ENCODE measurements at regions not wholly inside any gene's neighbourhood (a gene's known extent, or its start where the extent isn't known, plus 50 kb on each side); places are given as distances from the start of the nearest gene placed in this dataset.
A peak's percentile ranks its signal among the peaks of the same experiment; 100 is the strongest.

- TF ChIP-seq ZNF562 (CRISPR knock-in tag; IDR thresholded peaks at IDR 0.05; ENCODE audit: borderline replicate concordance), result no peak
- TF ChIP-seq U2AF2 (IDR thresholded peaks at IDR 0.05; ENCODE audit: low read depth, low read length), result no peak
- TF ChIP-seq HMGA1 (CRISPR knock-in tag; conservative IDR thresholded peaks at IDR 0.05), result no peak
- no peak for TF ChIP-seq GLMP (CRISPR knock-in tag; IDR thresholded peaks at IDR 0.05; ENCODE audit: borderline replicate concordance)
- no peak for TF ChIP-seq THAP9 (CRISPR knock-in tag; IDR thresholded peaks at IDR 0.05; ENCODE audit: borderline replicate concordance)
- TF ChIP-seq ZNF609 (CRISPR knock-in tag; IDR thresholded peaks at IDR 0.05; ENCODE audit: borderline replicate concordance), result peak; percentile 28; the same call in 1 of the 2 replicates
- TF ChIP-seq ZBTB44 (CRISPR knock-in tag; IDR thresholded peaks at IDR 0.05), result no peak
- no peak for TF ChIP-seq FOXK2 (IDR thresholded peaks at IDR 0.05)
- no peak for TF ChIP-seq ATF7 (IDR thresholded peaks at IDR 0.05)
- no peak for TF ChIP-seq ATF7 (CRISPR knock-in tag; IDR thresholded peaks at IDR 0.05)
- TF ChIP-seq SALL1 (CRISPR knock-in tag; IDR thresholded peaks at IDR 0.05), result peak; percentile 74
- TF ChIP-seq ZBTB20 (CRISPR knock-in tag; IDR thresholded peaks at IDR 0.05; ENCODE audit: borderline replicate concordance, low read depth), result 0 out of 2 replicates have a peak, but pooled peaks have one; percentile 35
- no peak for TF ChIP-seq MED8 (CRISPR knock-in tag; IDR thresholded peaks at IDR 0.05; ENCODE audit: insufficient replicate concordance)
- peak; percentile 56; the same call in 1 of the 2 replicates for TF ChIP-seq ZBTB4 (CRISPR knock-in tag; IDR thresholded peaks at IDR 0.05; ENCODE audit: borderline replicate concordance)
- TF ChIP-seq GLI4 (CRISPR knock-in tag; IDR thresholded peaks at IDR 0.05; ENCODE audit: borderline replicate concordance), result no peak
Measured at GRCh38 chr11:70637949-70638583, 239.7 kb downstream of the CTTN start (continued).
